GM18508 (cell line): ENCODE measurements at regions not wholly inside any gene's neighbourhood (a gene's known extent, or its start where the extent isn't known, plus 50 kb on each side); places are given as distances from the start of the nearest gene placed in this dataset.

ENCODE experiments used
- ATAC-seq: cut with Tn5 transposase; IDR thresholded peaks from one replicate; pipeline ENCODE4 v1.9.1; 2021; ENCODE audit warnings: moderate number of reproducible peaks; ENCODE audit not compliant: insufficient read depth, unreplicated experiment

GRCh38 chr12:98178126-98178525 lies 337.3 kb upstream of the TMPO start:
- ATAC-seq, result no peak

- ATAC-seq, result no peak
Measured at GRCh38 chr12:98179151-98179550, 336.2 kb upstream of the TMPO start.

DNA sequence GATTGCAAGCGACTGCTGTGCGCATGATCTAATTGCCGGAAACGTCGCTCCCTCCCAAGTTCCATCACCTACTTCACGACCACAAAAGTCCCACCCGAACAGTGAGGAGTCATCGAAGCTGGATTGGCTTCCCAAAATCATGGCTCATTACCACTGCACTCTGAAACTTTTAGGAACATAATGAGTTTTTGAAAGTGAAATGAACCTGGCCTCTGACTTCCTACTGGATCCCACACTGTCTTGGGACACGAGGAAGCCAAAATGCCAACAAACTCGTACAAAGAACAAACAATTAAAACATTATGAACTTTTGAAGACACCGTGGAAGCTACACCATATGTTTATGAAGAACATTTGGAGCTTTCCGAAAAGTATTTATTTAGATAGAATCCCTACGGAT lies 334.8 kb upstream of the TMPO start:
- ATAC-seq, result no peak

GRCh38 chr12:98182821-98183220 lies 332.6 kb upstream of the TMPO start:
- ATAC-seq, result no peak

DNA sequence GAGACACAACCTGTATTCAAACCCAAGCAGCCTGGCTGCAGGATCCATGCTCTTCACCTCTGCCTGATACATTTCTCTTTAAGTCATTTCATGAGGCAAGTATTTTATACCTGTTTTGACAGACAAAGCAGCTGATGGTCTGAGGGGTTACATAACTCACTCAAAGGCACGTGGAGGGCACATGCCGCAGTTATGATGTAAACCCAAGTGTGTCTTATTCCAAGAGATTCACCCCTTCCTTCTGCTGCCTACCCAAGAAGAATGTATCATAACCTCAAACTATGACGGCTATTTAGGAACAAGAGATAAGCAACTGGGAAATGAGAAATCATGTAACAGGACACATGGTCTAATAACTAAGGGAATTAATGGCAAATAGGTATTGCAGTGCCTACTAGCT lies 329.8 kb upstream of the TMPO start:
- no peak for ATAC-seq

DNA sequence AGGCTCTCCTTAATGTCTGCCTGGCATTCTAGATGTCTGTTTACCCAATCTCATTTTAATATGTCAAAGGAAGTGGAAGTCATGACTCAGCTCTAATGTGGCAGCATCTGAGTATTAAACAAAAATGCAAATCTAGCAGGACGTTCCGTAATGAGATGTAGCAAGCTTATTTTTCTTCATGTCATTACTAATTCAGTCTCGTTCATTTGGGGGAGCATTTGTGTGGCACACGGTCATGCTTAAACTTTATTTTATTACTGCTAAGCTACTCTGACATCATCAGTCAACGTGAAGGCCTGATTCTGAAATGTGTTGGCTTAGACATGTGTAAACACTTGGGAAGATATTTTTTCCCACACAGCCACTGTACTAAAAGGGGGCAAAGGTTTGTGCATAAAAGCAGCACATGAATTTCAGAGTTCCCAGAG lies 326.7 kb upstream of the TMPO start:
- ATAC-seq, result no peak

GRCh38 chr12:98194591-98194990 lies 320.8 kb upstream of the TMPO start:
- no peak for ATAC-seq

DNA sequence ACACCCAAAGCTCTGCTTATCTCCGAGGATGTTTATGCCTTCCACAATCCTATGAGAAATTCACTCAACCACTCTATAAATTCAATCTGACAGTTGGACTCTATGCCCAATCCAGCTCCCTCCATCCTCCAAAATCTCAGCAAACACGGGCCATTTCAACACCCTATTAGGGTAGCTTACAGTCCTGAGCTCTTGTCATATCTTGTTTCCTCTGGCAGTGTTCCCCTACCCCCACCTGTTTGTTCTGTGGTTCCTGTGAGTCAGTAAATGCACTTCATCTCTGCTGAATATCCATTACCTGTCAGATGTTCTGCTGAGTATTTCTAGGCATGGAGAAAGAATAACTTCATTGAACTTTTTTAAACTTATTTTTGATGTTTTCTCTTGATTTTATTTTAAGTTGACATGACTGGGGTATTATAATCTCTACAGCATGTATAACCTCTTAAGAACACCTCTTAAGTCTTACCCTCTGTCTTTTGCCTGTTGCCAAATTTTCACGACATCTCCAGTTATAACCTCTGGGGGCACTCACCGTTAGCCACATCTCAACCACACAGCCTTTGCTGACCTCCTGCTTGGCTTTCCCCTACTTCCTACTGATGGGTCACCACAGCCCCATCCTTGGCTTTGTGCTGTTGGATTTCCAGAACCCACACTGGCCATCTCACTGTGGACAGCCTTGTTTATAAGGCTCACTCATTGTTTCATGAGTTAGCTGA lies 317.0 kb upstream of the TMPO start:
- ATAC-seq, result no peak

GRCh38 chr12:98208816-98209215 lies 306.6 kb upstream of the TMPO start:
- no peak for ATAC-seq

DNA sequence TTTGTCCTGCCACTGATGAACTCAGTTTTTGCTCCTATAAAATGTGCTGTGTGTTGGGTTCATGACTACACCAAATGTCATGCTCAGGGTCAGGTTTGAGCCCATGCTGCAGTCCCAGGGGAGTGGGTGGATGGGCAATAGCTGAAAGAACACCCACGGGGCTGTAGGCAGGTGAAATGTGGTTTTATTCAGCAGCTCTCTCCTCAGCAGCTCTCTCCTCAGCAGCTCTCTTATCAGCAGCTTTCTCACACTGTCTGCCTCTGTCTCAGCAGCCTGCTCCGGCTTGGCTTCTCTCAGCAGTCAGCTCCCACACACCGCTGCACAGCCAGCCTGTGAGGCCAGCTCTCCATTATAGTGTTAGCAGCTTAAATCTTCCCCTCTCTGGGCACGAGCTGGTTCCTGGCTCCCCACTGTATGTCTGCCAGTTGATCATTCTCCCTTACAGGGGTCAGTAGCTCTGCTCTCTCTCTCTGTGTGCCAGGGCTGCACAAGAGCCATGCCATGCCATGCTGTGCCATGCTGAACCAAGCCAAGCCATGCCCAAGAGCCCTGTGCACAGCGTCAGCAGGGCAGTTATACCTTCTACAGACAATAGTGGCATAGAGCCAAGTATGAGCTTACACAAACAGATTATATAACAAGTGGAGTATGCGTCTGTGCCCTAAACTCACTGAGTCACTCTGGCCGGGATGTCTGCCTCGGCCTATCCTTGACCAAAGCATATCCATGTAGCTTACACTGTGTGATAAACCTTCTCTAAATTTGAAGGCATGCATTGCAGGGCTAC lies 303.3 kb upstream of the TMPO start:
- no peak for ATAC-seq

- no peak for ATAC-seq
Measured at GRCh38 chr12:98213556-98213955, 301.8 kb upstream of the TMPO start.

GRCh38 chr12:98217257-98217656 lies 298.1 kb upstream of the TMPO start:
- ATAC-seq, result no peak

- no peak for ATAC-seq
Measured at GRCh38 chr12:98220636-98221035, 294.8 kb upstream of the TMPO start.

GRCh38 chr12:98221243-98221808 lies 294.1 kb upstream of the TMPO start:
- ATAC-seq, result no peak

DNA sequence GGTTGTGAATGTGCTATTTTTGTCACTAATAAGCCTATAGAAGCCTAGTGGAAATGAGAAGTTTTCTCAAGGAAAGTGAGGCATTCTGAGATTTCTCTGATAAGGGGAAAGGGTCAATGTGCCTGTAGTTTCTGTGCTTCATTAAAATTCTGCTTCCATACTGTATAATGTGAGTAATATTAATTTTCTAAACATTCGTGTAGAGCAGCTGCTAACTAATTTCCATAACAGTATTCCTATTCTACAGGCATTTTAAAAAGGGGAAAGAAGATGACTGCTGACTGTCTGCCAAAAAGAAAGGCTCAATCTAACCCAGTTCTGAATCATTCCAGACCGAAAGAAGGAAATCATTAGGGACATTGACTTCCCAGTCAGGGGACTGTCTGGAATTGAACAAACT lies 293.3 kb upstream of the TMPO start:
- ATAC-seq, result no peak

- ATAC-seq, result peak; percentile 45
Measured at GRCh38 chr12:98224584-98225221, 290.7 kb upstream of the TMPO start.

DNA sequence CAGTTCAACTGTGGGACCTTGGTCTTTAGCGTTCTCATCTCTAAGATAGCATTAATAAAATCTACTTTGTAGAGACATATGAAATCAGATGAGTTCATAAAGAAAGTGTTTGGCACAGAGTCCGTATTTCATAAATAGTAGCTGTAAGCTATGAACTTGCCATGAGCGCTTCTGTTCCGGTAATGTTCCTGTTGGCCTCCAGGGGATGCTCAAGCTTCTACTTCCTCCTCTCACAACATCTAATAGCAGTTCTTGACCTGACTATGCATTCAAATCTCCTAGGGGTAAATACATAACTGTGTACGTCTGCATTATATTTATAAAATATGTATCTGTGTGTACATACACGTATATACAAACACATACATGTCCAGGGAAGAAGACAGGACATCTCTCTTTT lies 288.2 kb upstream of the TMPO start:
- no peak for ATAC-seq

DNA sequence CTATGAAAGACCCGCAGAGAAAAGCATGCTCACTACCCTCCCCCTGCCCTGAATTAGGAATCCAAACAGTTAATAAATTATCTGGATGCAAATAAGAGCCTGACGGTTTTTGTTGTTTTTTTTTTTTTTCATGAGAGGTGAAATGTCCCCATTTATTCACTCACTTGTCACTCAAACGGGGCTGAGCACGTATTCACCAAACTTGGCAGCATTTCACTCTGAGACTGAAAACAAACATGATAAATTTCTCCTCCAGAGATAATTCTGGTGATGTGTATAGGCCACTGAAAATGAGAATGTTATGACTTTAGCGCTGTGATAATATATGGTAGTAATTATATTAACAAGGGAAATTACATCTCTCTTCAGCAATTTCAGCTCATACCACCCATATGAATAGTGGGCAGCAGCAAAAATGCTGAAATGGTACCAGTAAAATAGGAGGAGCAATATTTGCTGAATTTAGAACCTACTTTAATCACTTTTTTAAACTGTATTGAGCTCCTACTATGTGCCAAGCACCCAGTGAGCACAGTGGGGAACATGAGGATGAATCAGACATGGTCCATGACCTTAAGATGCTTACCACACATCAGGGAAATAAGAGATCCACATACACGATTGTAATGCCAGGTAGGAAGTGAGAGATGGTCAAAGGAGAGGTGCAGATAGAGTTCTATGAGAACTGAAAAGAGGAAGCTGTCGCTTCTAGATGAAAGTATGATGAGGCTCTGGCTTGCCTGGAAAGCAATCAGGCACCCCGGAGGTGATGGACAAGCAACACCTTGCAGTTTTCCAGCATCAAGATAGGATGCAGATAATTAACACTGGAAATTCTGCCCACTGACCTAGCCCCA lies 286.5 kb upstream of the TMPO start:
- no peak for ATAC-seq

GRCh38 chr12:98229540-98229924 lies 285.9 kb upstream of the TMPO start:
- ATAC-seq, result no peak

DNA sequence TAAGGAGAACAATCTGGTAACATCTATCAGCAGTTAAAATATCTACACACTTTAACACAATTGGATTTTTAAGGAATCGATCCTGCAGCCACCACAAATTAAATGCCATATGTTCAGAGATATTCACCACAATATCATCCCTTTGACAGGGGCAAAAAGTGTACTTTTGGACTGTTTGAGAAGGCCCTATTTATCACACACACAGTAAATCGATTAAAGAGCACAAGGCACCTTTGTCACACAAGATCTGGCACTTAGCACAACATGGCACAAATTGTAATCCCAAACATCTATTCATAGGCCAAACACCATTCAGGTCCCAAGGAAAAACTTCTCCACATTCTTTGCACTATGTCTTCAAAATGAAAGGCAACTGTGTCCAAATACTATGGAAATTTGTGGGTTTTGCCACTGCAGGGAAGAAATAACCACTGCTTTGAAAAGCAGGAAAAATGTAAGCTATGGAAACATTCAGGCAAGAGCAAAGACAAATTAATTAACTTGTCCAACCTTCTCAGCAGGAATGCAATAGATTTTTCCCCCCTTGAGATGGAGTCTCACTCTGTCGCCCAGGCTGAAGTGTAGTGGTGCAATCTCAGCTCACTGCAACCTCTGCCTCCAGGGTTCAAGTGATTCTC lies 282.5 kb upstream of the TMPO start:
- ATAC-seq, result no peak
